GM21529 (cell line): ENCODE measurements at regions not wholly inside any gene's neighbourhood (a gene's known extent, or its start where the extent isn't known, plus 50 kb on each side); places are given as distances from the start of the nearest gene placed in this dataset.

Source experiments
- ATAC-seq: cut with Tn5 transposase; IDR thresholded peaks from one replicate; pipeline ENCODE4 v1.9.1; 2021; ENCODE audit not compliant: unreplicated experiment

- ATAC-seq: no peak
These were observed 53.4 kb downstream of the MC4R start for GRCh38 chr18:60319129-60319528.

- no peak for ATAC-seq
These were observed 60.8 kb downstream of the MC4R start for GRCh38 chr18:60311676-60312360.

- ATAC-seq: no peak
These were observed 76.9 kb downstream of the MC4R start for GRCh38 chr18:60295674-60296073.

GRCh38 chr18:60292186-60292585 lies 80.4 kb downstream of the MC4R start:
- no peak for ATAC-seq

GRCh38 chr18:60279391-60279790 lies 93.2 kb downstream of the MC4R start:
- ATAC-seq: no peak

- ATAC-seq: no peak
These were observed 94.6 kb downstream of the MC4R start for GRCh38 chr18:60277855-60278480.

GRCh38 chr18:60267391-60268058 lies 105.0 kb downstream of the MC4R start:
- no peak for ATAC-seq

GRCh38 chr18:60266558-60266957 lies 106.0 kb downstream of the MC4R start:
- ATAC-seq: no peak

- peak; percentile 94 for ATAC-seq
These were observed 113.4 kb downstream of the MC4R start for GRCh38 chr18:60259052-60259681.

GRCh38 chr18:60249388-60249787 lies 123.2 kb downstream of the MC4R start:
- ATAC-seq: no peak

- no peak for ATAC-seq
These were observed 123.9 kb downstream of the MC4R start for GRCh38 chr18:60248336-60249330.

GRCh38 chr18:60247103-60247502 lies 125.5 kb downstream of the MC4R start:
- peak; percentile 73 for ATAC-seq

- ATAC-seq: peak; percentile 82
These were observed 126.0 kb downstream of the MC4R start for GRCh38 chr18:60246606-60247005.

- no peak for ATAC-seq
These were observed 127.5 kb downstream of the MC4R start for GRCh38 chr18:60245096-60245495.

GRCh38 chr18:60239024-60239710 lies 133.4 kb downstream of the MC4R start:
- peak; percentile 93 for ATAC-seq

- no peak for ATAC-seq
These were observed 137.4 kb downstream of the MC4R start for GRCh38 chr18:60235164-60235563.

- ATAC-seq: no peak
These were observed 140.0 kb downstream of the MC4R start for GRCh38 chr18:60232541-60232940.

- ATAC-seq: no peak
These were observed 143.7 kb downstream of the MC4R start for GRCh38 chr18:60228609-60229595.

- ATAC-seq: peak; percentile 49
These were observed 157.1 kb downstream of the MC4R start for GRCh38 chr18:60215432-60215831.
